Left ventricle myocardium inferior (tissue), 1 donor: ENCODE measurements at regions not wholly inside any gene's neighbourhood (a gene's known extent, or its start where the extent isn't known, plus 50 kb on each side); places are given as distances from the start of the nearest gene placed in this dataset.

ENCODE experiments used
- DNase-seq: peaks from one replicate; pipeline ENCODE4 v3.0.0-alpha.2; 2020
- H3K27ac ChIP-seq: fragments of 200-600 bp; replicated peaks from 2 replicates; pipeline ENCODE4 v1.8.0; 2021
- H3K27me3 ChIP-seq: fragments of 200-600 bp; 2 replicates; pipeline ENCODE4 v1.8.0; 2021; ENCODE audit warnings: low read depth
- H3K36me3 ChIP-seq: fragments of 200-600 bp; 2 replicates; pipeline ENCODE4 v1.8.0; 2021
- H3K4me1 ChIP-seq: fragments of 200-600 bp; 2 replicates; pipeline ENCODE4 v1.8.0; 2021
- H3K4me3 ChIP-seq: fragments of 200-600 bp; 2 replicates; pipeline ENCODE4 v1.8.0; 2021; ENCODE audit warnings: mild to moderate bottlenecking, moderate library complexity
- H3K9me3 ChIP-seq: fragments of 200-600 bp; replicated peaks from 2 replicates; pipeline ENCODE4 v1.8.0; 2021
- CTCF ChIP-seq: fragments of 200-600 bp; IDR thresholded peaks from 2 replicates; pipeline ENCODE4 v1.8.0; 2021; ENCODE audit warnings: antibody characterized with exemption, mild to moderate bottlenecking, borderline replicate concordance
- intact Hi-C: fragments of 100-400 bp; cut with micrococcal nuclease; formaldehyde crosslinking; loops from one replicate; pipeline ENCODE4 v1.11.0; 2022
- donor health status: DM: no; HTN: yes; CAD: no; lungs with severe emphysema.

GRCh38 chr9:115972362-115972761, 181.2 kb upstream of the PAPPA start:
- Histone ChIP-seq H3K4me1 (no peaks in the 10 kb centered on the region), H3K9me3 (peaks cover 8% of the 10 kb centered on the region), H3K4me3 (no peak overlapping the region), H3K27ac (no peak overlapping the region), H3K36me3 (no peaks in the 10 kb centered on the region), H3K27me3 (no peaks in the 10 kb centered on the region)
- TF ChIP-seq CTCF = no peak
- intact Hi-C loops = no loop called here
- DNase-seq = no peak

GRCh38 chr9:115972843-115973595, 180.6 kb upstream of the PAPPA start:
- Histone ChIP-seq H3K36me3 (no peaks in the 10 kb centered on the region), H3K27me3 (no peaks in the 10 kb centered on the region), H3K9me3 (peaks cover 8% of the 10 kb centered on the region), H3K4me3 (no peak overlapping the region), H3K27ac (no peak overlapping the region), H3K4me1 (no peaks in the 10 kb centered on the region)
- intact Hi-C loops = no loop called here
- no peak for TF ChIP-seq CTCF
- no peak for DNase-seq

GRCh38 chr9:115976781-115977180, 176.8 kb upstream of the PAPPA start:
- Histone ChIP-seq H3K4me1 (no peaks in the 10 kb centered on the region), H3K4me3 (no peak overlapping the region), H3K27ac (no peak overlapping the region), H3K27me3 (no peaks in the 10 kb centered on the region), H3K9me3 (peaks cover 8% of the 10 kb centered on the region), H3K36me3 (no peaks in the 10 kb centered on the region)
- intact Hi-C loops = no loop called here
- TF ChIP-seq CTCF = no peak
- DNase-seq = no peak

- Histone ChIP-seq H3K36me3 (no peaks in the 10 kb centered on the region), H3K4me3 (no peak overlapping the region), H3K27me3 (no peaks in the 10 kb centered on the region), H3K27ac (no peak overlapping the region), H3K9me3 (peaks cover 8% of the 10 kb centered on the region), H3K4me1 (no peaks in the 10 kb centered on the region)
- no peak for TF ChIP-seq CTCF
- DNase-seq = no peak
- intact Hi-C loops = no loop called here
Measured at GRCh38 chr9:115978091-115978490, 175.5 kb upstream of the PAPPA start.

GRCh38 chr9:115978659-115979096, 174.9 kb upstream of the PAPPA start:
- TF ChIP-seq CTCF = no peak
- Histone ChIP-seq H3K27ac (no peak overlapping the region), H3K4me1 (no peaks in the 10 kb centered on the region), H3K36me3 (no peaks in the 10 kb centered on the region), H3K9me3 (peaks cover 8% of the 10 kb centered on the region), H3K27me3 (no peaks in the 10 kb centered on the region), H3K4me3 (no peak overlapping the region)
- no peak for DNase-seq
- intact Hi-C loops = no loop called here
